Muscle layer of duodenum (tissue), 2 donors: ENCODE measurements at regions not wholly inside any gene's neighbourhood (a gene's known extent, or its start where the extent isn't known, plus 50 kb on each side); places are given as distances from the start of the nearest gene placed in this dataset.
"Not testable (repeated sequence)": the region's sequence is repeated elsewhere in the genome, so short reads cannot be mapped to it uniquely, and the experiment has no call there.

Source experiments
- H3K27ac ChIP-seq: one replicate; pipeline ENCODE4 v1.7.0; 2013; ENCODE audit warnings: mild to moderate bottlenecking, low read length
- H3K27me3 ChIP-seq: one replicate; pipeline ENCODE4 v1.7.0; 2013; ENCODE audit warnings: low read depth, mild to moderate bottlenecking, control low read depth, low read length
- H3K36me3 ChIP-seq, 2 donors: one replicate each; pipeline ENCODE4 v1.7.0; 2013; ENCODE audit warnings: low read length in 2 of 2, control low read depth in 1 of 2, mild to moderate bottlenecking in 1 of 2; ENCODE audit not compliant: insufficient read depth in 2 of 2, control insufficient read depth in 1 of 2
- H3K4me1 ChIP-seq, 2 donors: one replicate each; pipeline ENCODE4 v1.7.0; 2013; ENCODE audit warnings: low read length in 2 of 2, mild to moderate bottlenecking in 2 of 2, control low read depth in 1 of 2, moderate library complexity in 1 of 2; ENCODE audit not compliant: insufficient read depth in 2 of 2, control insufficient read depth in 1 of 2
- H3K4me3 ChIP-seq, 2 donors: one replicate each; pipeline ENCODE4 v1.7.0; 2013; ENCODE audit warnings: low read length in 2 of 2, low read depth in 1 of 2, mild to moderate bottlenecking in 1 of 2
- H3K9me3 ChIP-seq, 2 donors: one replicate each; pipeline ENCODE4 v1.7.0; 2013; ENCODE audit warnings: low read length in 2 of 2, control low read depth in 1 of 2, mild to moderate bottlenecking in 1 of 2; ENCODE audit not compliant: control insufficient read depth in 1 of 2
- donor health status: healthy.

DNA sequence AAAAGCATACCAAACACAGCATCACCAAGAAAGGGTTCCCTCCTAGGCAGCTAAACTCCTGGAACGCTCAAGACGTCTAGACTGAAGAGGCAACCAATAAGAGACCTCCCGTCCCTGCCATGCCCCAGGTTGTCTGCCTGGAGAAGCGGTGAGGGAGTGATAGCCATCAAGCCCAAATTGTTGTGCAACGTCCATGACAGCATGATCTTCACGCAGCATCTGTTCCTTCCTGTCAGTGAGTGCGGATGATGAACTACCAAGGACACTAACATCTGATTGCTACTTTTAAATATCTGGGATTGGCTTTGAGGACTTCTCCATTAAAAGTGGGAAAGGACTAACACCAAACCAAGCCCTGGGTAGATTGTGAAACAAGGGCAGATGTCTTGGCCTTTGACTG is 149.7 kb downstream of the TXNL1 start:
- no peak overlapping the region for H3K4me3 ChIP-seq

GRCh38 chr18:56487801-56488200 is 150.6 kb downstream of the TXNL1 start:
- H3K9me3 ChIP-seq, result no peaks in the 10 kb centered on the region
- no peaks in the 10 kb centered on the region for H3K4me1 ChIP-seq
- no peak overlapping the region for H3K4me3 ChIP-seq
- no peak overlapping the region for H3K27ac ChIP-seq
- H3K36me3 ChIP-seq, result no peaks in the 10 kb centered on the region
- no peaks in the 10 kb centered on the region for H3K27me3 ChIP-seq

More for the DNA sequence above, 149.7 kb downstream of the TXNL1 start:
- Histone ChIP-seq H3K9me3 (no peaks in the 10 kb centered on the region), H3K36me3 (no peaks in the 10 kb centered on the region), H3K27ac (no peak overlapping the region), H3K27me3 (no peaks in the 10 kb centered on the region), H3K4me1 (no peaks in the 10 kb centered on the region)

- Histone ChIP-seq H3K4me1 (no peaks in the 10 kb centered on the region), H3K9me3 (no peaks in the 10 kb centered on the region), H3K4me3 (no peak overlapping the region), H3K27ac (no peak overlapping the region), H3K36me3 (no peaks in the 10 kb centered on the region), H3K27me3 (no peaks in the 10 kb centered on the region)
These were observed 155.0 kb downstream of the TXNL1 start for GRCh38 chr18:56483386-56483785.

GRCh38 chr18:56482813-56483212 is 155.6 kb downstream of the TXNL1 start:
- H3K4me3 ChIP-seq, H3K27ac ChIP-seq, H3K9me3 ChIP-seq, H3K27me3 ChIP-seq, H3K4me1 ChIP-seq, H3K36me3 ChIP-seq: not testable (repeated sequence)

GRCh38 chr18:56481751-56482150 is 156.6 kb downstream of the TXNL1 start:
- Histone ChIP-seq H3K4me1 (no peaks in the 10 kb centered on the region), H3K9me3 (no peaks in the 10 kb centered on the region), H3K27ac (no peak overlapping the region), H3K4me3 (no peak overlapping the region), H3K27me3 (no peaks in the 10 kb centered on the region), H3K36me3 (no peaks in the 10 kb centered on the region)

- Histone ChIP-seq H3K4me3 (no peak overlapping the region), H3K27me3 (no peaks in the 10 kb centered on the region), H3K9me3 (no peaks in the 10 kb centered on the region), H3K36me3 (no peaks in the 10 kb centered on the region), H3K4me1 (no peaks in the 10 kb centered on the region), H3K27ac (no peak overlapping the region)
These were observed 158.6 kb downstream of the TXNL1 start for GRCh38 chr18:56479841-56480240.

GRCh38 chr18:56475250-56475649 is 163.1 kb downstream of the TXNL1 start:
- Histone ChIP-seq H3K27me3 (no peaks in the 10 kb centered on the region), H3K27ac (no peak overlapping the region), H3K9me3 (no peaks in the 10 kb centered on the region), H3K36me3 (no peaks in the 10 kb centered on the region), H3K4me3 (no peak overlapping the region), H3K4me1 (no peaks in the 10 kb centered on the region)

DNA sequence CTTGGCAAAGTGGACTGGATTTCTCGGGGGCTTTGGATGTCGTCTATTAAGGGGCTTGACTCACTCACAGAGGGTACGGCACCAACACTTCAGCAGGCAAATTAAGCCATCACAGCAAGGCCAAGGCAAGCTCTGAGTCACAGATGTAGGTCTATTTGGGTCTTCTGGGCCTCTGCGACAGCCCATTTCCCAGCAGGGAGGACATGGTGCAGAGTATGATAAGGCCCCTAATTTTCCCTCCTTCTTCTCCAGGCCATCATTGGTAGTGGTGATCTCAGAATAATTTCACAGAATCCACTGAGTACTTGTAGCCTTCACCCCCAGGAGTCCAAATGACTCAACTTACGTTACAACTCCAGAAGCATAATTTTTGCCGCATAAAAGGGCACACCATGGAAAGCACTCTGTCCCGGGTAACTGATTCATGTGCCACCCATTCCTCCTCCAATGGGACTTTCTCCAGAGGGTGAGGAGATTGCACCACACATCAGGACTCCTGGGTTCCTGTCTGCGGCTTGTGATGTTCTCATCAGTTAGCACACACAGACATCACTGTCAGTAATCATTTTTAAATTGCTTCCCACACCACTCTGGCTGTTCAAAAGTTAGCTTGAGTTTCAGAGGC is 164.9 kb downstream of the TXNL1 start:
- Histone ChIP-seq H3K36me3 (no peaks in the 10 kb centered on the region), H3K27me3 (no peaks in the 10 kb centered on the region), H3K4me1 (no peaks in the 10 kb centered on the region), H3K4me3 (no peak overlapping the region), H3K27ac (no peak overlapping the region), H3K9me3 (no peaks in the 10 kb centered on the region)

- Histone ChIP-seq H3K4me1 (no peaks in the 10 kb centered on the region), H3K27me3 (no peaks in the 10 kb centered on the region), H3K9me3 (no peaks in the 10 kb centered on the region), H3K36me3 (no peaks in the 10 kb centered on the region), H3K4me3 (no peak overlapping the region), H3K27ac (no peak overlapping the region)
These were observed 167.7 kb downstream of the TXNL1 start for GRCh38 chr18:56470406-56471351.

GRCh38 chr18:56469582-56469981 is 168.8 kb downstream of the TXNL1 start:
- Histone ChIP-seq H3K36me3 (no peaks in the 10 kb centered on the region), H3K9me3 (peaks cover 0 to 3% of the 10 kb centered on the region in 2 donors)

DNA sequence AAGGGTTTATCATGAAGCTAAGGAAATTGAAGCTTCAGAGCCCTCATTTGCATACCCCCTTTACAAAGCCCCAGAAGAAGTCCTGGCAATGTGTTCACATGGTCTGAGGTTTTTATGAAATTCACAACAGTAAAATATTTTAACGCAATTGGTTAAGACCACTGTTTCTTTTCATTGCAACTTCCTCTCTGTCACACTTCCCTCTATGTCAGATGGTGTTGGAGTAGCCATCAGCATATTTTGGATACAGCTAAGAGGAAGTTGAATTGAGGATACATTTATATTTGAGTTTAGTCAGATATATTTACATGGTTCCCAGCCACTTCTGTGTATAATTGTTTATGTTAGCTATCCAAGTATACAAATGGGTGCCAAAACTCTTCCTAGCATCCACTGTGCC is 170.0 kb downstream of the TXNL1 start:
- H3K27ac ChIP-seq, result peak overlapping the region; percentile 10
- no peak overlapping the region for H3K4me3 ChIP-seq

More at GRCh38 chr18:56469582-56469981, 168.8 kb downstream of the TXNL1 start:
- Histone ChIP-seq H3K27me3 (no peaks in the 10 kb centered on the region), H3K4me1 (no peaks in the 10 kb centered on the region), H3K4me3 (no peak overlapping the region), H3K27ac (no peak overlapping the region)

More for the DNA sequence above, 170.0 kb downstream of the TXNL1 start:
- Histone ChIP-seq H3K4me1 (no peaks in the 10 kb centered on the region), H3K27me3 (no peaks in the 10 kb centered on the region), H3K9me3 (peaks cover 0 to 3% of the 10 kb centered on the region in 2 donors), H3K36me3 (no peaks in the 10 kb centered on the region)
